Stomach smooth muscle (tissue), 2 donors: ENCODE measurements at regions not wholly inside any gene's neighbourhood (a gene's known extent, or its start where the extent isn't known, plus 50 kb on each side); places are given as distances from the start of the nearest gene placed in this dataset.

Experiments
- H3K27ac ChIP-seq: one replicate; pipeline ENCODE4 v1.7.0; 2013; ENCODE audit warnings: mild to moderate bottlenecking, low read length, inconsistent platforms
- H3K27me3 ChIP-seq, 2 donors: one replicate each; pipeline ENCODE4 v1.7.0; 2013; ENCODE audit warnings: low read length in 2 of 2; ENCODE audit not compliant: insufficient read depth in 2 of 2, control insufficient read depth in 1 of 2
- H3K36me3 ChIP-seq, 2 donors: one replicate each; pipeline ENCODE4 v1.7.0; 2013; ENCODE audit warnings: low read length in 2 of 2; ENCODE audit not compliant: control insufficient read depth in 2 of 2, insufficient read depth in 2 of 2
- H3K4me1 ChIP-seq: one replicate; pipeline ENCODE4 v1.7.0; 2013; ENCODE audit warnings: low read length; ENCODE audit not compliant: control insufficient read depth, insufficient read depth
- H3K4me3 ChIP-seq, 2 donors: one replicate each; pipeline ENCODE4 v1.7.0; 2013; ENCODE audit warnings: low read length in 2 of 2
- H3K9ac ChIP-seq, 2 donors: one replicate each; pipeline ENCODE4 v1.7.0; 2013; ENCODE audit warnings: low read length in 2 of 2, mild to moderate bottlenecking in 1 of 2
- H3K9me3 ChIP-seq, 2 donors: one replicate each; pipeline ENCODE4 v1.7.0; 2013; ENCODE audit warnings: low read length in 2 of 2; ENCODE audit not compliant: control insufficient read depth in 2 of 2
- donor health status: healthy.
- donor health status: Pancreatic carcinoma.

DNA sequence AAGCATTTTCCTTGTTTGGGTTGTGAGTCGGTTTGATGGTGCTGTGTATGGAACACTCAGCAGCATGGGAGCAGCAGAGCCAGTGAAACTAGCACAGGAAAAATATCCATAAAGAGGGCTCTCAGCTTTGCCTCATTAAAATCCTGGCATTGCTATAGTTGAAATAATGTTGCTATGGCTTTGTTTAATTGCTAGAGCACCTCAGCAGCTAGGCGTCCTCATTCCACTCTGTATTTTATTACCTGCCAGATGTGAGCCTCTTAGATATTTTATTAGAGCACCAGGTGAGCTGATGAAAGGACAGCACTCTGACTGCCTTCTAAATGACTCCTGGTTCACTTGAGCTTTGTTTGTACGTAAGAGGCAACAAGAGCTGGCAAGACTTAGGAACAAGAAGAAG is 232.4 kb downstream of the MTX2 start:
- Histone ChIP-seq H3K27ac (no peak overlapping the region), H3K9me3 (no peaks in the 10 kb centered on the region), H3K36me3 (no peaks in the 10 kb centered on the region), H3K4me3 (no peak overlapping the region), H3K4me1 (no peaks in the 10 kb centered on the region), H3K27me3 (no peaks in the 10 kb centered on the region), H3K9ac (no peak overlapping the region)

DNA sequence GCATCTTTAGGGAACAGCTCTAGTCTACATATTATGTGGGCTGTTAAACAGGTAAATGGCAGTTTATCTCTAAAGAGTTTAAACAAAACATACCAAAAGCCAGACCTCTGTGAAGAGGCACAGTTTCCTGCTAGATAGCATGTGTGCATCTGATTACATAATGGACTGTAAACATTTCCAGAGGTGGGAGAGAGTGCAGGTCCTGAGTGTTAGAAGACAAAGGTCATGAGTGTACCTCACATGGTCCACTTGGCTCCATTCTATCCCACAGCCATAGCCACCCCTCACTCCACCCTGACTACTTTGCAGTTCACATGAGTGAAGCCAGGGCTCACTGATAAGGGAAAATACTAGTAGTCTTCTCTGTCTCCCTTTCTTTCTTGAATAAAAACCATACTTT is 233.4 kb downstream of the MTX2 start:
- H3K27me3 ChIP-seq, result no peaks in the 10 kb centered on the region
- no peak overlapping the region for H3K9ac ChIP-seq
- H3K36me3 ChIP-seq, result no peaks in the 10 kb centered on the region
- H3K9me3 ChIP-seq, result no peaks in the 10 kb centered on the region
- H3K27ac ChIP-seq, result no peak overlapping the region
- H3K4me1 ChIP-seq, result no peaks in the 10 kb centered on the region
- H3K4me3 ChIP-seq, result no peak overlapping the region

DNA sequence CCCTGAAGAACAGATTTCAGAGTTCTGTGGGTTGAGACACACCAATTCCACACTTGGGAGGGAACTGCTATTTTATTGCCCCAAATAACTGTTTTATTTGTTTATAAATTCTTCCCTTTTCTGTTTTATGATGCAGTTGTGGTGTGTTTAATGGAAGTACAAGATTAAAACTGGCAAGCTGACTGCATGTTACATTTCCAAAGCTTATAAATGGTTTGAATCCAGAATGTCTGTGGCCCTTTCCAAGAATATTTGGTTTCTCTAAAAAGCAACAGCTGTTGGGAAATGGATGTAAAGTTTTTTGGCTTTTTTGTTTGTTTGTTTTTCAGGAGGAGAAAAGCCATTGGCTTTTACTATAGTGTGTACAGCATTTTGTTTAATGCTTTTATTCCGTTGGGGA is 234.5 kb downstream of the MTX2 start:
- H3K27ac ChIP-seq, result no peak overlapping the region
- H3K9ac ChIP-seq, result no peak overlapping the region
- H3K4me1 ChIP-seq, result no peaks in the 10 kb centered on the region
- H3K4me3 ChIP-seq, result no peak overlapping the region
- no peaks in the 10 kb centered on the region for H3K9me3 ChIP-seq
- no peaks in the 10 kb centered on the region for H3K36me3 ChIP-seq
- no peaks in the 10 kb centered on the region for H3K27me3 ChIP-seq

DNA sequence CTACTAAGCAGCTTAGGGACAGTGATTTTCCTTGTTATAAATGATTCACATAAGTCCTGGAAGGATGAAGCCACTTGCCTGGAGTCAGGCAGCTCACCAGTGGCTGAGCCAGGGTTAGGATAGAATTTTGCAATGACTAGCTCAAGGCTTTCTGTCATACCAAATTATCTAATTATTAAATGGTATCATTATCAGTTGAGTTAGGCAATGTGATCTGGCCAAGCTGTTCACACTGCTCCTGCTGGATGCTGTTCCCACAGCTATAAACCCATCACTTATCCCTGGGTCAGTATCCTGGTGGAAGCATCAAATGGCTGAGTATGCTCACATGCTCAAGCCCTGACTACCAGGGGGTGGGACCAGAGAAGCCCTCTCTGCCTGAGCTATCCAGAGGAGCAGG is 235.2 kb downstream of the MTX2 start:
- H3K27ac ChIP-seq, result no peak overlapping the region
- H3K9ac ChIP-seq, result no peak overlapping the region
- no peaks in the 10 kb centered on the region for H3K4me1 ChIP-seq
- H3K36me3 ChIP-seq, result no peaks in the 10 kb centered on the region
- H3K4me3 ChIP-seq, result no peak overlapping the region
- no peaks in the 10 kb centered on the region for H3K27me3 ChIP-seq
- no peaks in the 10 kb centered on the region for H3K9me3 ChIP-seq

DNA sequence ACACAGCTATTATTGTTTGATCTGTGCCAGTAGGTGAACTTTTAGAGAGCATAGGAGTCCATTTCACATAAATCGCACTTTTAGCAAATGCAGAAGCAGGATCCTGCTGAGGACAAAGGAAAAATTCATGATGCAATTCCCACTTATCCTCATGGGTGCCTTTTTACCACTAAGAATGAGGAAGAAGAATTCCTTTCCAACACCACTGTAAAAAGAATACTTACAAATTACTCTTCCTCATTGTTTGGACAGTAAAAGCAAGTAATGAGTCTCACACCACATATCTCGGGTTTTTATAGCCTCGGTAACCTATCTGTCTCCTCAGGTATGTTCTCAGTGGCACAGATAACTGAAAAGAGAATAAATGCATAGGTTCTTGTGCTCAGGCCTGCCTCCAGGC is 238.5 kb downstream of the MTX2 start:
- H3K4me3 ChIP-seq, result no peak overlapping the region
- H3K27me3 ChIP-seq, result no peaks in the 10 kb centered on the region
- no peak overlapping the region for H3K9ac ChIP-seq
- no peaks in the 10 kb centered on the region for H3K9me3 ChIP-seq
- H3K4me1 ChIP-seq, result no peaks in the 10 kb centered on the region
- no peaks in the 10 kb centered on the region for H3K36me3 ChIP-seq
- no peak overlapping the region for H3K27ac ChIP-seq

DNA sequence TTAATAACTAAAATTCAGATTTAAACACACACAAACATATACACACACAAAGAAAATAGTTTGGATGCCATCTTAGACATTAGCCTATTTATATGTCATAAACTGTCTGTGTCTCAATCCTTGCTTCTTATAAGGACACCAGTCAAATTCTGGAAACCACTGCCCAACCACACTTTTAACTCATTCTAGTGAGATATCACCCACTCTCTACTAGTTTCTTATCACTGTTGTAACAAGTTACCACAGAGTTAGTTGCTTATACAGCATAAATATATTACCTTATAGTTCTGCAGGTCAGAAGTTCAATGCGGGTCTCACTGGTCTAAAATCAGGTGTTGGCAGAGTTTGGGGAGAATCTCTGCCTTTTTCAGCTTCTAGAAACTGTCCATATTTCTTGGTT is 239.1 kb downstream of the MTX2 start:
- H3K9me3 ChIP-seq, result no peaks in the 10 kb centered on the region
- no peaks in the 10 kb centered on the region for H3K36me3 ChIP-seq
- no peak overlapping the region for H3K27ac ChIP-seq
- no peaks in the 10 kb centered on the region for H3K27me3 ChIP-seq
- H3K4me3 ChIP-seq, result no peak overlapping the region
- no peak overlapping the region for H3K9ac ChIP-seq
- no peaks in the 10 kb centered on the region for H3K4me1 ChIP-seq

DNA sequence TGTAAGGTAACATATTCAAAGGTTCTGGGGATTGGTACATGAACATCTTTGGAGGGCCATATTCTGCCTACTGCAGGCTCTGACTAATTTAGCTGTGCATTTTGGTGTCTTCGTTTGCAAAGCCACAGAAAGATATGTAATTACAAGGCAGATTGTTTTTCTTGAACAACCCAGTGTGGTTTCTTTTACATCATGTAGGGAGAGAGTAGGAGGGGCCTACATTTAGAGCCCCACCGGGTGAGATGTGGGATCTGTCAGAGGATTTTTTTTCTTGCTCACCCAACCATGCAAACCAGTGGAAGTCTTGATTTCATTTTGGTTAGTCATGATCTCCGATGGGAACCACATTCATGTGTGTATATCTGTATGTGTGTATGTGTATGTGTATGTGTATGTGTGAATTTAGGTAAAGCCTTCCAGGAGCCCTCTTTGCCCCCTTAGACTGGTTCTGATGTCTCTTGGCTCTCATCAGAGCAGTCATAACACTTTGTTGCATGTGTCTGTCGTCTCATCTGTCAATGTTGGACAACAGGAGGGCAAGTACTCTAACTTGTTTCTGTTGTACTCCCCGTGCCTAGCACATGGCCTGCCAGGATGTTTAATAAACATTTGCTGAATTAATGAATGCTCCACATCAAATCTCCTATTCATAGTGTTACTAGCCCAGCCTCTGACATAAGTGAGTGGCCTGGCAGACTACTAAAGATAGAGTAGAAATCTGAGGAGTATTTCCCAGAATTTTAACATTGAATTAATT is 239.9 kb downstream of the MTX2 start:
- H3K36me3 ChIP-seq, result no peaks in the 10 kb centered on the region
- no peaks in the 10 kb centered on the region for H3K27me3 ChIP-seq
- H3K9me3 ChIP-seq, result no peaks in the 10 kb centered on the region
- H3K27ac ChIP-seq, result no peak overlapping the region
- H3K4me3 ChIP-seq, result no peak overlapping the region
- H3K9ac ChIP-seq, result no peak overlapping the region
- H3K4me1 ChIP-seq, result no peaks in the 10 kb centered on the region

DNA sequence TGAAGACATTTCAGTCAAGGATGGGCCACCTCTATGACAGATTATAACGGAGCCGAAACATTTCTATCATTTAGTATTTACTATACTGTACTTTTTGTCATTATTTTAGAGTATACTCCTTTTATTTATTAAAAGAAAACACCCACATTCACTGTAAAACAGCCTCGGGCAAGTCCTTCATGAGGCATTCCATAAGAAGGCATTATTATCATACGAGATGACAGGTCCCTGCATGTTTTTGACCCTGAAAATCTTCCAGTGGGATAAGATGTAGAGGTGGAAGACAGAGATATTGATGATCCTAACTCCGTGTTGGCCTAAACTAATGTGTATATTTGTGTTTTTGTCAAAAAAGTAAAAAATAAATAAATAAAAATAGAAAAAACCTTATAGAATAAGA is 245.0 kb downstream of the MTX2 start:
- no peak overlapping the region for H3K4me3 ChIP-seq
- H3K36me3 ChIP-seq, result no peaks in the 10 kb centered on the region
- no peak overlapping the region for H3K27ac ChIP-seq
- H3K9me3 ChIP-seq, result no peaks in the 10 kb centered on the region
- H3K4me1 ChIP-seq, result no peaks in the 10 kb centered on the region
- no peak overlapping the region for H3K9ac ChIP-seq
- H3K27me3 ChIP-seq, result no peaks in the 10 kb centered on the region

DNA sequence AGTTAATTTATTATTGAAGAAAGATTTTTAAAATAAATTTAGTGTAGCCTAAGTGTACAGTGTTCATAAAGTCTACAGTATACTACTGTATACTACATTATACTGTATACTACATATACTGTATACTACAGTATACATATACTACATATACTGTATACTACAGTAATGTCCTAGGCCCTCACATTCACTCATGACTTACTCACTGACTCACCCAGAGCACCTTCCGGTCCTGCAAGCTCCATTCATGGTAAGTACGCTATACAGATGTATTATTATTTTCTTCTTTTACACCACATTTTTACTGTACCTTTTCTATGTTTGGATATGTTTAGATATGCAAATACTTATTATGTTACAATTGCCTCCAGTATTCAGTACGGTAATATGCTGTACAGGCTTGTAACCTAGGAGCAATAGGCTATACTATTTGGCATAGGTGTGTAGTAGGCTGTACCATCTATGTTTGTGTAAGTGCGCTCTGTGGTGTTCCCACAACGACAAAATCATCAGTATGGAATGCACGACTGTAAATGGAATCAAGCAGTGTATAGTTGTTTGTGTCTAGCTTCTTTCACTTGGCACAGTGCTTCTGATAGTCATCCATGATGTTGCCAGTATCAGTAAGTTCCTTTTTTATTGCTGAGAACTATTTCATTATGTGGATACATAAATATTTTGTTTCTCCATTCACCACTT is 245.7 kb downstream of the MTX2 start:
- no peak overlapping the region for H3K9ac ChIP-seq
- no peaks in the 10 kb centered on the region for H3K36me3 ChIP-seq
- H3K9me3 ChIP-seq, result no peaks in the 10 kb centered on the region
- no peak overlapping the region for H3K4me3 ChIP-seq
- no peak overlapping the region for H3K27ac ChIP-seq
- no peaks in the 10 kb centered on the region for H3K4me1 ChIP-seq
- no peaks in the 10 kb centered on the region for H3K27me3 ChIP-seq

DNA sequence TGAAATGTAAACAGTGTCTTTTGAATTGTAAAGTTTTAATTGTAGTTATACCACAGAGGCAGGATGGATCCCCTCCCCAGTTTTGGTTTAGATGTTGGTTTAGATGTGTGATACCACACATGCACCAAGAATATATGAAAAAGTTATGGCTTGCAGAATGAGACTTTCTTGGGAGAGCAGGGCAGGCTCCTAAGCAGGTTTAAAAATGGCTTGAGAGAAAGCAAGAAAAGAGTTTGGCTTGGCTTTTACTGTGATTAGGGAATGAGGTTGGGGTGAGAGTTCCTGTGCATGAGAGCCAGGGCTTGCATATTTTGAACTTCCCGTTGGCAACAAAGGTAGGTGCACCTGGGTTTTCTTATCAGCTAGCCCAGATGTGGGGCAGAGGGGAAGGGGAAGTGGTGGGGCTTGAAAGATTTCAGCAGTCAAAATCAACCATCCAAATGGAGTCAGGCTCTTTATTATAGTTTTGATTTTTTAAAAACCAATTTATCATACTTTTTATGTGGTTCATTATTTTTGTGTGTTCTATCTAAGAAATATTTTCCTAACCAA is 246.9 kb downstream of the MTX2 start:
- no peaks in the 10 kb centered on the region for H3K4me1 ChIP-seq
- no peaks in the 10 kb centered on the region for H3K36me3 ChIP-seq
- no peak overlapping the region for H3K4me3 ChIP-seq
- no peak overlapping the region for H3K27ac ChIP-seq
- no peaks in the 10 kb centered on the region for H3K27me3 ChIP-seq
- H3K9me3 ChIP-seq, result no peaks in the 10 kb centered on the region
- no peak overlapping the region for H3K9ac ChIP-seq

DNA sequence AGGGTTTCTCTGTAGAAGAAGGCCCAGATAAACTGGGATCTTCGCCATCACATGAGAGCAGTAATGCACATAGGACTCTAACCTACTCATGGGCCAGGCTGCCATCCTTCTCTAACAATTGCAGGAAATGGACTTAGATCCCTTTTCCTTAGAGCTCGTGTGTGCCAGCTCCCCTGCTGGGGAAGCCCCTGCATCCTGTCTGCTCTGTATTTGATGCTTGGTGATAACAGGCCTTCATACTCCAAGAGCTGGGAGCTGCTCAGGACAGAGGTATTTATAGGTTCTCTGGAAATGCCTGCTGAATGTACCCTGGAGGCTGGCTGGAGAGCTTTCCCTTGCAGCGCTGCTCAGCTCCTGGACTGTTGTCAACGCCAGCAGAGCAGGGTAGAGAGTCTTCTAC is 249.6 kb downstream of the MTX2 start:
- H3K36me3 ChIP-seq, result no peaks in the 10 kb centered on the region
- no peaks in the 10 kb centered on the region for H3K9me3 ChIP-seq
- no peak overlapping the region for H3K27ac ChIP-seq
- no peaks in the 10 kb centered on the region for H3K4me1 ChIP-seq
- no peak overlapping the region for H3K4me3 ChIP-seq
- H3K9ac ChIP-seq, result no peak overlapping the region
- H3K27me3 ChIP-seq, result no peaks in the 10 kb centered on the region
